ENCODE measurements at regions not wholly inside any gene's neighbourhood (a gene's known extent, or its start where the extent isn't known, plus 50 kb on each side); places are given as distances from the start of the nearest gene placed in this dataset.
"Not testable (repeated sequence)": the region's sequence is repeated elsewhere in the genome, so short reads cannot be mapped to it uniquely, and the experiment has no call there.

DNA sequence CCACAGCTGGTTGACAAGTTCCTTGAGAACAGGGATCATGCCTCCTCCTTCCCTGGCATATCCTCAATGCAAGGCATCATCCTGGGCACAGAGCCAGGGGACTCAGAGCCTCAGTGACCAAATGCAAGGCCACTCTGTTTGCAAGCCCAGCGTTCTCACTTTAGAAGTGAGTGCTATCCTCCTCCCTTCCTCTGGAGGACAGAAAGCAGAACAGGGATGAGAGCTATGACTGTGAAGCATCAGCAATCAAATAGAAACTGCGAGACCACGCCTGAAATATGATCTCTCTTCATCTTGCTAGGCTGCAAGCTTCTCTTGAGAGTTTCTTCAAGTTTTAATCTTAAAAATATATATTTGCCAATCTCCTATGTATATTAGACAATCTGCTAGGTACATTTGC, 119.8 kb downstream of the LRATD1 start:
- DNase-seq (ENCODE audit: low read depth), result no peak

DNA sequence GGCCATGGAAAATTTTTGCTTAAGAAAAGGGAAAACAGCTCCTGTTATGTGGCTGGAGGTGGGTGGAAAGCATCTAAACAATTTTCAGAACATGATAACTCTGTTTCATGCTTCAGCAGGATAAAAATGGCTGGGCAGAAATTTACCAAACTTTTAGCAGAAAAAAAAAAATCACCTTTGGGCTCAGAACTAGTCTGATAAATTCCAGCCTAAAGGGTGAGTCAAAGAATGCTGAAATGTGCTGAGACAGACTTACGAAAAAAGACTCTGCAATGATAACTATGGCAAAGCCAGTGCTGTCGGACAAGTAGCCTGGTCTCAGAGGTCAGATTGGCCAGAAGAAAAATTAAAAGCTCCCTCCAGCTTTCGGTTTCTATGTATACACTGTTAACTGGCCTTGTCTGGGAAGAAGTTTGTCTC, 123.6 kb downstream of the LRATD1 start:
- DNase-seq (ENCODE audit: low read depth), result no peak

DNA sequence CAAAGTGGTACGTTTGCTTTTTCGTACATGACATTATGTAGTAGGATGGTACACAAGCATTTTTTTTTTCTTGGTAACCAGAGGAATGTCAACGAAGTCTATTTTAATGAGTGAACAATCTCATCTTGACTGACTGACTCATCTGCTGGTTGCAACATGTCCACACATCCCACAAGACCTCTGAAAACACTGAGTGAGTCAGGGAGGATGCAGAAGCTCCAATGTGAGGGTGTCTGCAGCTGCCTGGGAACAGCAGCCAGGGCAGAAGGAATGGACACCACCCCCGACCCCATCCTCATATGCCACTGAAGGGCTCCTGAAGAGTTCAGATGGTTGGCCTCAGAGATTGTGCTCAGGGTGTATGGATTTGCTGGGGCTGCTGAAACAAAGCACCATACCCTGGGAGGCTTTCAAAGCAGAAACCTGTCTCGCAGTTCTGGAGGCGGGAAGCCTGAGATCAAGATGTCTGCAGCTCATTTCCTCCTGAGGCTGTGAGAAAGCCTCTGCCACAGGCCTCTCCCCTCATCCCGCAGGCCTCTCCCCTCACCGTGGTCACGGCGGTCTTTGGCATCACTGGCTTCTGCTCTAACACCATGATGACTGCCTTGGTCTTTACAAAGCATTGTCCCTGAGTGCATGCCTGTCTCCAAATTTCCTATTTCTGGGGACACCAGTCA, 124.6 kb downstream of the LRATD1 start:
- no peak for DNase-seq (ENCODE audit: low read depth)

DNA sequence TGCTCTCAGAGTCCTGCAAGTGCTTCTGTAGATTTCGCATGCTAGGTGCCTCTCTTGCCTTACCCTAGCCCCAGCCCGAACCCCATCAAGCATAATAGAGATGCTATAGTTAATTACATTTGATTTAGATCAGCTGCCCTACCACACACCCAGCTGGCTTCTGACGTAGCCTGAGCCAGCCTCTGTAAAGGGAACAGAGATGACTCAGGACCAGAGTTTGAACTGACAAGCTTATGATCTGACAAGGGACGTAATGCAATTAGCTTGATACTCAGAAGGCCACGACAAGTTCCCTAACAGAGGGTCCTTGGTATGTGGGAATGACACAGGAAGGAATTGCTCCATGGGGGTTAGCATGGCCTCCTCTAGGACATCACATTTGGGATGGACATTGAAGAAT, 126.6 kb downstream of the LRATD1 start:
- DNase-seq (ENCODE audit: low read depth), result no peak

DNA sequence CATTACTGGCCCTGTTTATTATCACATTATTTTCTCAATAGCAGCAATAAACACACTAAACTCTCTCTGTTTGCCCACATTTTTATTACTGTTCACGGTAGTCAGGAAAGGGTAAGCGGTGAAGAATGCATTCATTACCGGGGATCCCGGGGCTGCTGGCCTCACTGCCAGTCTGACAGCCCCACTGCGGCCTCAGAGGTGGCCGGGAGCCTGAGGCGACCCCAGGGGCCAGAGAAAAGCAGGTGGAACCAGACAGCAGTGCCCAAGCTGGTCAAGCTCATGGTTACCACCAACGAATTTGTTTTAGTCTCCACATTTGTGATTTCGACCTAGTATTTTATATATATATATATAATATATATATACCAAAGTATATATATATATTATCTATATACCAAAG, 127.7 kb downstream of the LRATD1 start:
- no peak for DNase-seq (ENCODE audit: low read depth)

DNA sequence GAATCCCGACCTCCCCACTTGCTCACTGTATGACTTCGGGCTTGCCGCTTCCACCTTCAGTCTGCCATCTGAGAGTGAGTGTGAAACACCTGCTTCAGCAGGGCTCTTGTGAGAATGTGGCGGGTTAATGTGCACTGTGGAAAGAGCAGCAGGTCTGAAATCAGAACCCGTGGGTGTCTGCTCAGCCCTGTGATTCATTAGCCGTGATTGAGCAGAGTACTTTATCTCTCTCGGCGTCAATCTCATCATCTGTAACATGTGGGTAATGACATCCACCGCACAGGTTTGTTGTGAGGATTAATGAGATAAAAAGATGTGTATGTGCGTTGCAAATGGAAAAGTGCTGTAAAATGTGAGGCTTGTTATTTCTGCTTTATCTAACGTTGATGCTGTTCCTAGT, 128.6 kb downstream of the LRATD1 start:
- DNase-seq (ENCODE audit: low read depth), result no peak

DNA sequence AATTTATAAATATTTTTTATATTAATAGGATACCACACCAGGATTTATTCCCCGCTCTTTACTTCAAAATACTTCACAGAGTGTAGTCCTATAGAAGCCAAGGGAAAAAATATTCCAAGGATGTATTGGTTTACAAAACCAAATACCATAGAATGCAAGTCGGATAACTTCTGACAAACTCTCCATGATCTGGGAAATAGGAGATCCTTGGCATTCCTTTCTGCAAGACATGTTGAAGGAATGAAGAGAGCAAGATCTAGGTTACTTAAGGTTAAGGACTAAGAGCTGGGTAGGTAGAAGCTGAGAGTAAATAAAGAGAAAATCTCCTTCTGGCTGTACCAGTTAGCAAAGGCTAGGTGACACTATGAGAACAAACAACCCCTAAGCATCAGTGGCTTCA, 141.2 kb downstream of the LRATD1 start:
- no peak for DNase-seq (ENCODE audit: low read depth)

DNA sequence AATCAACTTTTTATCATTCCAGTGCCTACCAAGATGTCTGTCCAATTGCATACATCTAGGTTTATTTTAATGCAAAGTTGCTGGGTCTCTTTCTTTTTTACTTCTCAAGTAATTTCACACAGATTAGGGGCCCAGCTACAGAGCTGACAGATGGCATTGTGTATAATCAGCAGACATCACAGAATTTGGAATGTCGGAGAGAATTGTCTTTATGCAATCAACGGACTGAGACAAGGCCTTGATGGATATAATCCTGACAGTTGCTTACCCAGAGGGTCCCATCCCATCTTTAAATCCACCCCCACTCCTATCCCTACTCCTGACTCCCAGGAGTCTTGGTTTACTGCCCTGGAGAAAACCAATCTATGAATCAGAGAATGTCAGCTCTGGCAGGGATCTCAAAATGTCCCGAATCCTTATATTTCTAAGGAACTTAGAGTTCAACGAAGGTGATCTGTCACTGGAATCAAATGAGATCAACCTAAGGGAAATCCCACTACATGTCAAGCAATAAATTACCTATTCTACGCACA, 142.0 kb downstream of the LRATD1 start:
- no peak for DNase-seq (ENCODE audit: low read depth)

DNA sequence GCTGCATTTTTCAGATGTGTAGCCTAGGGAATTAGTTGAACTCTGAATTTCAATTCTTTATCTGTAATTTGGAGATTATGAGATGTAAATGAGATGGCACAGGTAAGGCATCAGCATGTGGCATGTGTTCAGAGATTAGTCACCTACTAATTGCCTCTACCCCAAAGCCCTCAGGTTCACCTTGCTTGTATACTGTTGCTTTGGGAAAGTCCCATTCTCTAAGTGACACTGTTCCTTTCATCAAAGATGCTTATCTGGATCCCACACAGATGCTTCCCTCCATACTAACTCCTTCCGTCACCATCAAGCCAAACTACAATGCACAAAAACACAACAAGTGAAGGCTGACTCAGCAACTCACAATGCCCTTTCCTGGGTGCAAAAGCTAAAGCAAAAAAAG, 143.7 kb downstream of the LRATD1 start:
- no peak for DNase-seq (ENCODE audit: low read depth)

DNA sequence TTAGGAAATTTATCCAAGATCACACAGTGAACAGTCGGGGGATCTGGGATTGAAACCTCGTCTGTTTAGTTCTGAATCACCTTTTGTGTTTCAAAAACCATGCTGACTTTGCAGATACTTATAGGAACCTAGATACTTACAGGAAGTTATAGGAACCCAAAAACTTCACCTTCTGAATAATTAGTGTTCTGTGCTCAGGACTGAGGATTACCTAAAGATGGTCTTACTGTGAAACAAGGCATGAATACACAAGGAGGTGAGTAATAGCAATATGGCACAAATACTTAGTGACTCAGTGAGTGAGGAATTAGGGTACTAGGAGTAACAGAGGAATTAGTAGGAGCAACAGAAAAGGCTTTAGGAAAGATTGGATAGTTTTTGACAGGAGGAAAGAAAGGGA, 145.5 kb downstream of the LRATD1 start:
- DNase-seq (ENCODE audit: low read depth), result no peak

DNA sequence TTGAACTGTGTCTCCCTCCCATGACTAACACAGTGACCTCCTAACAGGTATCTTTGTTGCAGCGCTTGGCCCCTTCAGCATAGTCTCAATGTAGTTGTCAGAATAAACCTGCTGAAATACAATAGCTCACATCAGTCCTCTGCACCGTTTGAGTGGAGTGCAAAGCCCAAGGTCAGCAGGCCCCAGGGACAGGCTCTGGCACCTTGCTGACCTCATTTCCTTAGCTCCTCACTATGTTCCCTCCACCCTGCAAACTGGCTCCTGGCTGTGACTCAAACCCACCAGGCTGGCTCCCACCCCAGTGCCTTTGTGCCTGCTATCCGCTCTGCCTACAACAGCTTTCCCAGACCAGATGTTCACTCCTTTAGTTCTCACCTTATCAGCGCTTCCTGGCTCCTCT, 146.7 kb downstream of the LRATD1 start:
- DNase-seq (ENCODE audit: low read depth), result no peak

DNA sequence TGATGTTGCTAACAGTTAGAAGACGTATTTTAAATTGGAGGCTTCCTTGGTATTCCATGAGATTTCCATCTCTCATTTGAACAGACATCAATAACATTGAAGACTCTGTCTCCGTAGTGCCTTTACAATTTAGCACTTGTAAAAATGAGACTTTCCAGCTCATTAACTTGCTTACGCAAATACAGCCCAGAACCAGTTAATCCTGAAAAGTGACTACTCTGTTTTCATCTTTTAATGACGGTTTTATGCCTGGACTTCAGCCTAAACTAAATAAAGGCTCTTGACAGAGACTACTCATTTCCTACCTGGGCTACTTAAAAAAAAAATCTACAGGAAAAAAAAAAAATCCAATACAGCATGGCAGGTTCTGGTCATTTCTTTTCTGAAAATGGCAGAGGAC, 148.6 kb downstream of the LRATD1 start:
- no peak for DNase-seq (ENCODE audit: low read depth)

DNA sequence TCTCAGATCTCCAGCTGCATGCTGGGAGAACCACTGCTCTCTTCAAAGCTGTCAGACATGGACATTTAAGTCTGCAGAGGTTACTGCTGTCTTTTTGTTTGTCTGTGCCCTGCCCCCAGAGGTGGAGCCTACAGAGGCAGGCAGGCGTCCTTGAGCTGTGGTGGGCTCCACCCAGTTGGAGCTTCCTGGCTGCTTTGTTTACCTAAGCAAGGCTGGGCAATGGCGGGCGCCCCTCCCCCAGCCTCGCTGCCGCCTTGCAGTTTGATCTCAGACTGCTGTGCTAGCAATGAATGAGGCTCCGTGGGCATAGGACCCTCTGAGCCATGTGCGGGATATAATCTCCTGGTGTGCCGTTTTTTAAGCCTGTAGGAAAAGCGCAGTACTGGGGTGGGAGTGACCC, 156.3 kb downstream of the LRATD1 start:
- not testable (repeated sequence) for DNase-seq (ENCODE audit: low read depth)

DNA sequence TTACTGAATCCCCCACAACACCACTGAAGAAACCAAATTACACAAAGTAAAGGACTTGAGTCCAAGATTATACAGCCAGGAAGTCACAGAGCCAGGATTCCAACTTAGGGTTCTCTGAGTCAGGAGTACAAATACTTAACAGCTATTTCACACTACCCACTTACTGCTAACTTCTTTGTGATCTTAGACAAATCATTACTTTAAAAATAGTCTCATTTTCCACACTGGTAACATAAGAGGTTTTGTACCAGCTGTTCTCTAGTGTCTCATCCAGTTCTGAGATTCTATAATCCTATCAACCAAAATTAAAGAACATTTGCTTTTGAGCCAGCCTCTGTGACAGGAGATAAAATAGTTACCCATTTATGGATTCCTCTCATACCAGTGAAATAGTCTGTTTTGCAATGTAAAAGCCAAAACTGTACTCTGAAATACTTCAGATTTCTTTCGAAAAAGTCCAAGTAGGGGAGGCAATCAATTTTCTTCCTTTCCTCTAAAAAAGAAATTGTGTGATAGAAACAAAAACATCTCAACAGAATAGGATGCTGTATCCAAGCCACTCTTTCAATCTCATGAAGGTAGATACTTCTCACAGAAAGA, 157.6 kb downstream of the LRATD1 start:
- no peak for DNase-seq (ENCODE audit: low read depth)

DNA sequence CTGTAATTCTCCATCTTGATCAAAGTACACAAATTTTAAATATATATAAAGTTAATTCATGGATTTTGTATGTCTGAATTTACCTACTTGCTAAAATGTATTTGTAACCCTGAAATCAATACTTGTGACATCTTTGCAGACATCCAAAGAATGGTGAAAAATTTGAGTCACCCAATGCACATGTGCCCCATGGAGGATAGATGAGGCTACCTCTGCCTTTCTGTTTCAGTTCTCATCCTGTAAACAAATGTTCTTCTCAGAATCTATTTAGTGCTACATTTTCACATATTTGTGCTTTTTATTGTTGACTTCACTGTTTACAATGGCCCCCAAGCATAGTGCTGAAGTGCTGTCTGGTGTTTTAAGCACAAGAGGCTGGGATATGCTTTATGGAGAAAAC, 171.5 kb downstream of the LRATD1 start:
- no peak for DNase-seq (ENCODE audit: low read depth)

DNA sequence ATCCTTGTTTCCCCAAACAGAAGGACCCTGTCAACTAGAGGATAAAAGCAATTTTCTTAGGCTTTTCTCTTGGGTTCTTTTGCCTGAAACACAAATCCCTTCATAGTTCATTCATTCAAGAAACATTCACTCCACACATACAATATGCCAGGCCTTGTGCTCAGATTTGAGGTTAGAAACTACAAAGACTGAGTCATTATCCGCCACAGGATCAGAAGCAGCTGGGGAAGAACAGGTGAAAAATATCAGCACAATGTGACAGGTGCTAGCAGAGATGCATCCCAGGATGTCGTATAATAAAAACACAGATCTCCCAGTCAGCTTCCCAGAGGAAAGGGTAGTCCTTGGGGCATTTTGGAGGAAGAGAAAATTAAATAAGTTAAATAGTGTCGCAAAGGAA, 172.4 kb downstream of the LRATD1 start:
- no peak for DNase-seq (ENCODE audit: low read depth)

DNA sequence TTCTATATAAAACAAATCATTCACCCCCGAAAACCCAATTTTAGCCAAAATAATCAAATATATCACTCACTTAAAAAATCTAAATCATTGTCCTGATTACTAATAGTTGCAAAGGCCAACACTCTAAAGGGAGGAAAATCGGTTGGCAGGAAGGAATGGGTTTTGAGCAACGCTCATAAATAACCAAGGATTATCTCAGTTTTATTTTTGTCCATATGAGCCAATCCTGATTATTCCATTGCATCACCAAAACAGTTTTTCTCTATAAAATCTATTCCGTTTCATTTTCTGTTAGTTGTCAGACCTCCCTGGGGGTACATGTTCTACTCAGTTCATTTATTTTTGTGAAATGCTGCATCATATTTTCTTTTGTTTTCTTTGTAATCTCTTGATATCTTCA, 174.1 kb downstream of the LRATD1 start:
- no peak for DNase-seq (ENCODE audit: low read depth)

DNA sequence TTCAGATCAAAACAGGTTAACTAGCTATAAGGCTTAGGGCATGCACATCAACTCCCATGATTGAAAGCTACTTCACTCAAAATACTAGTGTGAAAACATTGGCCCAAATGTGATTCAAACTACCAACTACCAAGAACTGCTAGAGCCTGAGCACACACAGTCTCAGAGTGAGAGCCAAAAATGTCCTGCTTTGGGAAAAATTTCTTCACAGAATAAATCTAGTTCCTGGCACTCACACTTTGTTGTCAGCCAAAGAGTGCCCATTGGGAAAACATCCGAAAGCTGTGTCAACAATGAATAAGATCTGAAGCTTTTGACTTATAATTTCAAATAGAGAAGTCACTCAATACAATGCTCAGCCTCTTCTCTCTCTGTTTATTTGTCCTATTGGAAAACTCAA, 182.7 kb downstream of the LRATD1 start:
- DNase-seq (ENCODE audit: low read depth), result no peak

DNA sequence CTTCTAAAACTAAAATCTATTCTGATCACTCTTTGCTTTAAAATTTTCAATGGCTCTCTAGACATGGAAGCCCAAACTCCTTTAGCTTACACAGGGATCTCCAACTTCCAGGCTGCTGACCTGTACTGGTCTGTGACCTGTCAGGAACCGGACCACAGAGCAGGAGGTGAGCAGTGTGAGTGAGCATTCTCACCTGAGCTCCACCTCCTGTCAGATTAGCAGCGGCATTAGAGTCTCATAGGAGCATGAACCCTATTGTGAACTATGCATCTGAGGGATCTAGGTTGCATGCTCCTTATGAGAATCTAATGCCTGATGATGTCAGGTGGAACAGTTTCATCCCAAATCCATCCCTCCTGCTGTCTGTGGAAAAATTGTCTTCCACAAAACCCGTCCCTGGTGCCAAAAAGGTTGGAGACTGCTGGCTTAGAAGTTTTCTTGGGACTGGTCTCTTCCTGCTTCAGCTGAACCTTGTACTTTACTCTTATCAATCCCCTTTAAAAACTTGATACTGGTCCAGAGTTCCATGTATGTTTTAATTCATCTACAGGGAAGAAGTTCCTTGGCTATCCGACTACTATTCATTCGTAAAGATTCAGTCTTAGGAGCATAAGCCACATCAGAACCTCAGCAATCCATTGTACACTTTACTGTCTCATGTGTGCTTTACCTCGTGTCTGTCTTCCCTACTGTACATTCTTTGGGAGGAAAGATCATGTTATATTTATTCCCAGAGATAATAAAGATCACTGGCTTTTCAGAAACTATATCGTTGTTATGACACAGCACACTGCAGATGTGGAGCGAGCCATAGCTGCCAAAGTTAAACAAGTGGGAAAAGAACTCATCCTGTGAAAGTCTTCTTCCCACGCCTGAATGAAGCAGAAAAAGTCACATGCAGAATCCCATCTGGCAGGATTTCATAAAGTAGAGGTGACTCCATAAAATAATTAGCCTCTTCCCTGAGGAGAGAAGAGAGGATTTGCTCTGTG, 183.8 kb downstream of the LRATD1 start:
- DNase-seq (ENCODE audit: low read depth), result no peak

DNA sequence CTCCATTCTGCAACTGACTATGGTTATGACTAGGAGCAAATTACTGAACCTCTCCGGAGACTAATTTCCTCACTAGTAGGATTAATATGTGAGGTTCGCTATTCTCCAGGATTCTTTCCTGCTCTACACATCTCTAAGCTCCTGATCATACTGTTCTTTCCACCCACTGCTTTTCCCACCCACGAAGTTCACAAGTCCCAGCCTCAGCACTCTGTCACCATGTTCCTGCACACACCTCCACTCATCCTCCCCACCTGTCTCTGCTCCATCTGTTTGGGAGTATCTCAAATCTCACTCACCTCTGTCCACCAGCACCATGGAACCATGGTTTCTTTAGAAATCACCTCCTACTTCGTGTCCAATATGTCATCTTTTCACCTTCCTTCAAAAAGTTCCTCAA, 185.3 kb downstream of the LRATD1 start:
- DNase-seq (ENCODE audit: low read depth), result no peak

DNA sequence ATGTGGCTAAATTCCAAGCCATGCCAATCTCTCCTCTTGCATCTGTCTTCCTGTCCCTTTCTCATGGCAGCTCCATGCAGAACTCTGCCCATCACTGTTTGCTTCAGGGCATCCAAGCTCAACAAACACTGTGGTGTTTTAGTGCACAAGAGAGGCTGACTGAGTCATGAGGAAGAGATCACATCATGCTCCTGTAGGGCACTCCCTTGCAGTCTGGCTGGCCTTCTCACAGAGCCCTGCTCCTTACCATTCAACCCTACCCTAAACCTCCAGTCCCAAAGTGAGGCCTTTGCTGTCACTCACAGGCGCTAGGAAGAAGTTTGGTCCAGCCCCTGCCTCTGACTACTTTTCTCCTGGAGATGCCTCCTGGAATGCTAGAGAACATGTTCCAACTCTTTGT, 194.0 kb downstream of the LRATD1 start:
- no peak for DNase-seq (ENCODE audit: low read depth)

DNA sequence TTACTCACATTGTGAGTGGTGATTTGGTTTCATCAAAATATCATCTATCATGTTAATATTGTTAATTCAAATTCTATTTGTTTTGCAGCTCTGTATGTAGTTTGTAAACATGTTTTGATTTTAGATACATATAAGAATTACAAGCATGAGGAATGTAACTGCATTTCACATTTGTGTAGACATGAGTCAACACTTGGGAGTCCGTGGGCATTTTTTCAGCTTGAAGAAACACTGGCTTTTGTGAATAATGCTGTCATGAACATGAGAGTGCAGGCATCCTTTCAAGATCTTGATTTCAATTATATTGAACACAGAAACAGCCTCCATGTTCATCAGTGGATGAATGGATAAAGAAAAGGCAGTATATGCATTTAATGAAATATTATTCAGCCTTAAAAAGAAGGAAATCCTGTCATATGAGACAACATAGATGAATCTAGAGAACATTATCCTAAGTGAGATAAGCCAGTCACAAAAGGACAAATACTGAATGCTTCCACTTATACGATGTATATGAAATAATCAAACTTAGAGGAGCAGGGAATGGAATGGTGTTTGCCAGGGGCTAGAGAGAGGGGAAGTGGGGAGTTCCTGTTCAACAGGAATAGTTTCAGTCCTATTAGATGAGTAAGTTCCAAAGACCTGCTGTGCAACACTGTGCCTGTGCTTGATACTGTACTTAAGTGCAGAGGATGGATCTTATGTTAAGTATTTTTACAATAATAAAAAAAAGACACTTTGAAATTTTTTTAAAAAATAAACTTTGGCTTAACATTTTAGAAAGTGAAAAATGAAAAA, 194.9 kb downstream of the LRATD1 start:
- DNase-seq (ENCODE audit: low read depth), result no peak
